MM.1S (cell line): ENCODE measurements at regions not wholly inside any gene's neighbourhood (a gene's known extent, or its start where the extent isn't known, plus 50 kb on each side); places are given as distances from the start of the nearest gene placed in this dataset.

ENCODE experiments used
- EZH2 ChIP-seq: fragments of 300-600 bp; sonication (generic); optimal IDR thresholded peaks from 2 replicates; pipeline ENCODE3; 2017; ENCODE audit warnings: low read depth, mild to moderate bottlenecking, antibody characterized with exemption, low read length, mixed read lengths
- TF ChIP-seq, protein P1 (sequence below): fragments of 300-600 bp; sonication (generic); IDR thresholded peaks from 2 replicates; pipeline ENCODE4 v1.5.1; 2016; ENCODE audit warnings: antibody characterized with exemption, low read length, mixed read lengths

DNA sequence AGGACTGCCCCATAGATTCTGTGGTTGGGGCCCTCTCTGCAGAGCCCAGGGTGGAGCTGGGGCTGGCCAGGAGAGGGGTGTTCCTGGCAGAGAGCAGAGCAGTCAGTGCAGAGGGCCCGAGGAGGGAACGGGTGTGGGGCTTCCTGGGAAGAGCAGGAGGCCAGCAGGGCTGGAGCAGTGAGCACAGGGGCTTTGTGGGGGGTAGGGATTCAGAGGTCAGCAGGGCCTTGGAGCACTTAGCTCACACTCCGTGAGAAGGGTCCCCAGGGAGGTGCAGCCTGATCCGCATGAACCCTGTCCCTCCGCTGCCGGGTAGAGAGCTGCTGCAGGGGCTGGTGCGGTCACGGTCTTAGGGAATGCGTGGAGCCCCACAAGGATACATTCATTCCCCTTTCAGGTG, 113.0 kb upstream of the CIBAR2 start:
- no peak for TF ChIP-seq EZH2
- TF ChIP-seq, protein P1, sequence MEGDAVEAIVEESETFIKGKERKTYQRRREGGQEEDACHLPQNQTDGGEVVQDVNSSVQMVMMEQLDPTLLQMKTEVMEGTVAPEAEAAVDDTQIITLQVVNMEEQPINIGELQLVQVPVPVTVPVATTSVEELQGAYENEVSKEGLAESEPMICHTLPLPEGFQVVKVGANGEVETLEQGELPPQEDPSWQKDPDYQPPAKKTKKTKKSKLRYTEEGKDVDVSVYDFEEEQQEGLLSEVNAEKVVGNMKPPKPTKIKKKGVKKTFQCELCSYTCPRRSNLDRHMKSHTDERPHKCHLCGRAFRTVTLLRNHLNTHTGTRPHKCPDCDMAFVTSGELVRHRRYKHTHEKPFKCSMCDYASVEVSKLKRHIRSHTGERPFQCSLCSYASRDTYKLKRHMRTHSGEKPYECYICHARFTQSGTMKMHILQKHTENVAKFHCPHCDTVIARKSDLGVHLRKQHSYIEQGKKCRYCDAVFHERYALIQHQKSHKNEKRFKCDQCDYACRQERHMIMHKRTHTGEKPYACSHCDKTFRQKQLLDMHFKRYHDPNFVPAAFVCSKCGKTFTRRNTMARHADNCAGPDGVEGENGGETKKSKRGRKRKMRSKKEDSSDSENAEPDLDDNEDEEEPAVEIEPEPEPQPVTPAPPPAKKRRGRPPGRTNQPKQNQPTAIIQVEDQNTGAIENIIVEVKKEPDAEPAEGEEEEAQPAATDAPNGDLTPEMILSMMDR = no peak
